ENCODE measurements at regions not wholly inside any gene's neighbourhood (a gene's known extent, or its start where the extent isn't known, plus 50 kb on each side); places are given as distances from the start of the nearest gene placed in this dataset.
"Not testable (repeated sequence)": the region's sequence is repeated elsewhere in the genome, so short reads cannot be mapped to it uniquely, and the experiment has no call there.

- DNase-seq (ENCODE audit: low read depth) = not testable (repeated sequence)
These were observed 82.7 kb upstream of the METTL9 start for GRCh38 chr16:21516705-21517040.

GRCh38 chr16:21517263-21517662, 82.1 kb upstream of the METTL9 start:
- DNase-seq (ENCODE audit: low read depth) = not testable (repeated sequence)

GRCh38 chr16:21519361-21520133, 79.8 kb upstream of the METTL9 start:
- DNase-seq (ENCODE audit: low read depth) = not testable (repeated sequence)

GRCh38 chr16:21520134-21521047, 79.0 kb upstream of the METTL9 start:
- peak; percentile 96 for DNase-seq (ENCODE audit: low read depth)

- not testable (repeated sequence) for DNase-seq (ENCODE audit: low read depth)
These were observed 78.4 kb upstream of the METTL9 start for GRCh38 chr16:21521048-21521389.

- not testable (repeated sequence) for DNase-seq (ENCODE audit: low read depth)
These were observed 77.8 kb upstream of the METTL9 start for GRCh38 chr16:21521390-21522143.

- DNase-seq (ENCODE audit: low read depth) = not testable (repeated sequence)
These were observed 76.5 kb upstream of the METTL9 start for GRCh38 chr16:21522846-21523245.

GRCh38 chr16:21523411-21524067, 75.8 kb upstream of the METTL9 start:
- DNase-seq (ENCODE audit: low read depth) = no peak

GRCh38 chr16:21524068-21524751, 75.2 kb upstream of the METTL9 start:
- no peak for DNase-seq (ENCODE audit: low read depth)

- DNase-seq (ENCODE audit: low read depth) = not testable (repeated sequence)
These were observed 74.7 kb upstream of the METTL9 start for GRCh38 chr16:21524752-21525028.

GRCh38 chr16:21525029-21525895, 74.1 kb upstream of the METTL9 start:
- DNase-seq (ENCODE audit: low read depth) = not testable (repeated sequence)

GRCh38 chr16:21525956-21526922, 73.1 kb upstream of the METTL9 start:
- DNase-seq (ENCODE audit: low read depth) = not testable (repeated sequence)

- DNase-seq (ENCODE audit: low read depth) = no peak
These were observed 72.2 kb upstream of the METTL9 start for GRCh38 chr16:21526923-21527807.

- DNase-seq (ENCODE audit: low read depth) = not testable (repeated sequence)
These were observed 70.2 kb upstream of the METTL9 start for GRCh38 chr16:21529060-21529658.

- DNase-seq (ENCODE audit: low read depth) = not testable (repeated sequence)
These were observed 68.5 kb upstream of the METTL9 start for GRCh38 chr16:21530729-21531383.

- not testable (repeated sequence) for DNase-seq (ENCODE audit: low read depth)
These were observed 66.4 kb upstream of the METTL9 start for GRCh38 chr16:21532996-21533395.

GRCh38 chr16:21533474-21533873, 65.9 kb upstream of the METTL9 start:
- DNase-seq (ENCODE audit: low read depth) = not testable (repeated sequence)
